Mucosa of rectum (tissue), 2 donors: ENCODE measurements at regions not wholly inside any gene's neighbourhood (a gene's known extent, or its start where the extent isn't known, plus 50 kb on each side); places are given as distances from the start of the nearest gene placed in this dataset.

Source experiments
- H3K27ac ChIP-seq, 2 donors: one replicate each; pipeline ENCODE4 v1.7.0; 2013; ENCODE audit warnings: inconsistent platforms in 2 of 2, low read depth in 2 of 2, low read length in 2 of 2
- H3K27me3 ChIP-seq, 2 donors: one replicate each; pipeline ENCODE4 v1.7.0; 2013; ENCODE audit warnings: low read length in 2 of 2; ENCODE audit not compliant: control insufficient read depth in 2 of 2, insufficient read depth in 2 of 2
- H3K36me3 ChIP-seq, 2 donors: one replicate each; pipeline ENCODE4 v1.7.0; 2013; ENCODE audit warnings: low read length in 2 of 2; ENCODE audit not compliant: control insufficient read depth in 2 of 2, insufficient read depth in 2 of 2
- H3K4me1 ChIP-seq, 2 donors: one replicate each; pipeline ENCODE4 v1.7.0; 2013; ENCODE audit warnings: low read length in 2 of 2, mild to moderate bottlenecking in 1 of 2; ENCODE audit not compliant: control insufficient read depth in 2 of 2, insufficient read depth in 2 of 2
- H3K4me3 ChIP-seq, 2 donors: one replicate each; pipeline ENCODE4 v1.7.0; 2013; ENCODE audit warnings: low read length in 2 of 2
- H3K9ac ChIP-seq, 2 donors: one replicate each; pipeline ENCODE4 v1.7.0; 2013; ENCODE audit warnings: low read length in 2 of 2, low read depth in 1 of 2, mild to moderate bottlenecking in 1 of 2
- H3K9me3 ChIP-seq, 2 donors: one replicate each; pipeline ENCODE4 v1.7.0; 2013; ENCODE audit warnings: low read length in 2 of 2; ENCODE audit not compliant: control insufficient read depth in 2 of 2
- donor health status: healthy.
- donor health status: Normal muscosa, but diverticular disease.

GRCh38 chr9:82171271-82171670, 182.7 kb downstream of the SPATA31D1 start:
- no peaks in the 10 kb centered on the region for H3K4me1 ChIP-seq
- no peaks in the 10 kb centered on the region for H3K36me3 ChIP-seq
- no peaks in the 10 kb centered on the region for H3K9me3 ChIP-seq
- no peak overlapping the region for H3K27ac ChIP-seq
- H3K4me3 ChIP-seq, result no peak overlapping the region
- no peak overlapping the region for H3K9ac ChIP-seq
- no peaks in the 10 kb centered on the region for H3K27me3 ChIP-seq

GRCh38 chr9:82180711-82181110, 192.1 kb downstream of the SPATA31D1 start:
- Histone ChIP-seq H3K4me3 (no peak overlapping the region), H3K9ac (no peak overlapping the region), H3K4me1 (no peaks in the 10 kb centered on the region), H3K27me3 (no peaks in the 10 kb centered on the region), H3K9me3 (no peaks in the 10 kb centered on the region), H3K27ac (no peak overlapping the region), H3K36me3 (no peaks in the 10 kb centered on the region)

GRCh38 chr9:82183181-82183860, 194.7 kb downstream of the SPATA31D1 start:
- no peaks in the 10 kb centered on the region for H3K9me3 ChIP-seq
- H3K4me3 ChIP-seq, result no peak overlapping the region
- no peaks in the 10 kb centered on the region for H3K36me3 ChIP-seq
- H3K4me1 ChIP-seq, result no peaks in the 10 kb centered on the region
- no peaks in the 10 kb centered on the region for H3K27me3 ChIP-seq
- no peak overlapping the region for H3K27ac ChIP-seq
- H3K9ac ChIP-seq, result no peak overlapping the region

DNA sequence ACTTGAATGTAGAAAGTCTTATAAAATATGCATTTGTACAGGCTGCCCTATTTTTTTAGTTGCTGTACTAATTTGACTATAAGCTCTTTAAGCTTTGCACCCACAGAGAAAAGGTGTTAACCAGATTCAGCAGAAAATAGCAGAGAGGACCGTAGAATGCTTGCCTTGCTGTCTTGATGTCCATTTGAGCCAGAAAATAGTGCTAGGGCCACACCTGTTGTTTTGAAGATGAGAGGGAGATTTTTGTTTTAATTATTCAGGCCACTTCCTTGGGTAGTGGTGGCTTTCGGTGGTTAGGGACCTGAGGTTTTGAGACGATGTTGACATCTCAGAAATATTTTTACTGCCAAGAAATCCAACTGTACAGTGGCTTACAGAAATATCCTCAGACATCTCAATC, 196.0 kb downstream of the SPATA31D1 start:
- H3K9ac ChIP-seq, result no peak overlapping the region
- H3K4me1 ChIP-seq, result no peaks in the 10 kb centered on the region
- no peaks in the 10 kb centered on the region for H3K36me3 ChIP-seq
- no peaks in the 10 kb centered on the region for H3K27me3 ChIP-seq
- no peak overlapping the region for H3K27ac ChIP-seq
- no peak overlapping the region for H3K4me3 ChIP-seq
- H3K9me3 ChIP-seq, result no peaks in the 10 kb centered on the region

GRCh38 chr9:82188817-82189216, 200.2 kb downstream of the SPATA31D1 start:
- Histone ChIP-seq H3K36me3 (no peaks in the 10 kb centered on the region), H3K9ac (no peak overlapping the region), H3K27me3 (no peaks in the 10 kb centered on the region)

DNA sequence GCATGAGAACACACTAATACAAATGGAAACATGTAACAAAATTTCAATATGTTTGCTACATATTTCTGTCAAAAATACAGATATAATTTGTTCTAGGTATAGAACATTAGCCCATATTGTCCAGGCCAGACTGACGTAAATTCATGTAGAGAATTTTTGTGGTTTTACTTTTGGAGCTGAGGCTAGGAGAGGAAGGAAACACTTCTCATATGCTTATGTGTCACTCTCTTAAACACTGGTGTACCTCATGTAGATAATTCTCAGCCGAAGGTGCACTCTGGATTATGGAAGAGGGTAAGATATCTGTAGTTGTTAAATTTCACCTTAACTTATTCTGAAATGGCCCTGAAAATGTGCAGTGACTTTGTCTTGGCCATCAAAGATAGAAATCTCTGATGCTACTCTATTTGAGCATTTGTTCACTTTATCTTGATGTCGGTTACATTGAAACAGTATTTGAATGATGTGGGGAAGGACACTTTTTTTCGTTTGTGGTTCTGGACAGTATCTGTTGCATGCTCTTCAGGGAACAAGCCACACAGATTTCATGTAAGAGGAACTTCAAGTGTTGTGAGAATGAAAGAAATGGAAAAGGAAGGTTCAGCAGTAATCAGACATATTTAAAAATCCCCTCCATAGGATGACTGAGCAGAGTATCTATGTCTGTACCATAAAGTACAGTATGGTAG, 202.7 kb downstream of the SPATA31D1 start:
- Histone ChIP-seq H3K27ac (no peak overlapping the region), H3K9me3 (no peaks in the 10 kb centered on the region), H3K4me3 (no peak overlapping the region), H3K9ac (no peak overlapping the region), H3K27me3 (no peaks in the 10 kb centered on the region), H3K36me3 (no peaks in the 10 kb centered on the region), H3K4me1 (no peaks in the 10 kb centered on the region)

More at GRCh38 chr9:82188817-82189216, 200.2 kb downstream of the SPATA31D1 start:
- Histone ChIP-seq H3K9me3 (no peaks in the 10 kb centered on the region), H3K4me1 (no peaks in the 10 kb centered on the region), H3K27ac (no peak overlapping the region), H3K4me3 (no peak overlapping the region)

- Histone ChIP-seq H3K4me3 (no peak overlapping the region), H3K36me3 (no peaks in the 10 kb centered on the region), H3K27ac (no peak overlapping the region), H3K9ac (no peak overlapping the region), H3K4me1 (no peaks in the 10 kb centered on the region), H3K9me3 (no peaks in the 10 kb centered on the region), H3K27me3 (no peaks in the 10 kb centered on the region)
Observed at GRCh38 chr9:82192211-82192610, 203.6 kb downstream of the SPATA31D1 start.

- no peak overlapping the region for H3K4me3 ChIP-seq
- no peaks in the 10 kb centered on the region for H3K27me3 ChIP-seq
- no peaks in the 10 kb centered on the region for H3K9me3 ChIP-seq
- no peak overlapping the region for H3K9ac ChIP-seq
- H3K27ac ChIP-seq, result no peak overlapping the region
- no peaks in the 10 kb centered on the region for H3K4me1 ChIP-seq
- H3K36me3 ChIP-seq, result no peaks in the 10 kb centered on the region
Observed at GRCh38 chr9:82196622-82197441, 208.3 kb downstream of the SPATA31D1 start.

- Histone ChIP-seq H3K9ac (no peak overlapping the region), H3K9me3 (no peaks in the 10 kb centered on the region), H3K36me3 (no peaks in the 10 kb centered on the region), H3K27ac (no peak overlapping the region), H3K4me1 (no peaks in the 10 kb centered on the region), H3K4me3 (no peak overlapping the region), H3K27me3 (no peaks in the 10 kb centered on the region)
Observed at GRCh38 chr9:82201196-82201595, 212.6 kb downstream of the SPATA31D1 start.

DNA sequence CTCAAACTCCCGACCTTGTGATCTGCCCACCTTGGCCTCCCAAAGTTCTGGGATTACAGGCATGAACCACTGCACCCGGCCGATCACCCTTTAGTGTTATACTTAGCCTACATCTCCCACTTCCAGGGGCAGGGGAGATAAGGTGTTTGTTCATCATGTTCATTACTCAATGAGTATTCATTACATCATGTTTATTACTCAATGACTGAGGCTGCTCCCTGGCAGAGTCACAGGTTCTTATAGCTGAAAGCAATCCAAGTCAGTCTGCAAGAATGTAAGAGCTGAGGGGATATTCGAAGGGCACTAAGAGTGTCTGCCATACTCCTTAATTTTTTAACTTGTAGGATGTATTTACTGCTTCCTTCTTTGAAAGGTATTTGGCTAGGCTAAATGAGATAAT, 214.2 kb downstream of the SPATA31D1 start:
- H3K27ac ChIP-seq, result no peak overlapping the region
- H3K4me3 ChIP-seq, result no peak overlapping the region
- no peaks in the 10 kb centered on the region for H3K9me3 ChIP-seq
- H3K4me1 ChIP-seq, result no peaks in the 10 kb centered on the region
- H3K9ac ChIP-seq, result no peak overlapping the region
- no peaks in the 10 kb centered on the region for H3K27me3 ChIP-seq
- no peaks in the 10 kb centered on the region for H3K36me3 ChIP-seq
